ENCODE measurements at regions not wholly inside any gene's neighbourhood (a gene's known extent, or its start where the extent isn't known, plus 50 kb on each side); places are given as distances from the start of the nearest gene placed in this dataset.

GRCh38 chr10:117944676-117945447 is 101.9 kb downstream of the RAB11FIP2 start:
- BruUV-seq (replicated peaks): no TSS peak
- ChIA-PET SMC1A (ENCODE audit: uncharacterized antibody, unreplicated experiment) (interaction anchor here (1.2 kb wide), 1 partner anchor 9 kb away, joined by 6 read pairs; no protein-coding TSS in a partner anchor), RAD21 (ENCODE audit: unreplicated experiment) (interaction anchor here (0.6 kb wide), 1 partner anchor 1607 kb away, joined by 4 read pairs; no protein-coding TSS in a partner anchor), CTCF (no interaction called here), POLR2A (no interaction called here)
- H2AFZ ChIP-seq (ENCODE audit: control insufficient read depth, low read depth, low read length): no peak overlapping the region
- ATAC-seq (peak; percentile 79), DNase-seq (ENCODE audit: low read depth, low spot score) (no peak), FAIRE-seq (no peak)
- intact Hi-C loops (cut with micrococcal nuclease; ENCODE audit: unreplicated experiment): no loop called here
- H3K9me3 ChIP-seq (replicated peaks; ENCODE audit: control insufficient read depth, insufficient read depth, low read length): no peaks in the 10 kb centered on the region
- no peaks in the 10 kb centered on the region for H4K20me1 ChIP-seq (ENCODE audit: control insufficient read depth, insufficient read depth)
- in situ Hi-C loops (cut with MboI): no loop called here
- H3K36me3 ChIP-seq (ENCODE audit: control insufficient read depth in 2 of 2, insufficient read depth in 2 of 2, low read length in 1 of 2): no peaks in the 10 kb centered on the region
- no peaks in the 10 kb centered on the region; a peak in 1 of 4 replicates for H3K27me3 ChIP-seq (replicated peaks in 1 of 2; ENCODE audit: control insufficient read depth in 2 of 2, insufficient read depth in 2 of 2, low read length in 1 of 2)
- 0% methylated on average over 2 of the region's 2 CpGs for WGBS (ENCODE audit: insufficient coverage, insufficient replicate concordance, low lambda C conversion rate, missing lambda C conversion rate)
- no peak overlapping the region for H3K9ac ChIP-seq (ENCODE audit: control insufficient read depth, insufficient read depth, low read length)
- H3K4me1 ChIP-seq (ENCODE audit: control insufficient read depth, insufficient read depth, low read length): no peaks in the 10 kb centered on the region
- no peak overlapping the region for H3K27ac ChIP-seq (ENCODE audit: control insufficient read depth, insufficient read depth)
- H3K4me2 ChIP-seq (ENCODE audit: control insufficient read depth, insufficient read depth): no peak overlapping the region
- no peaks in the 10 kb centered on the region for H3K79me2 ChIP-seq (ENCODE audit: control insufficient read depth, insufficient read depth, low read length)
- H3K4me3 ChIP-seq: no peak overlapping the region
- TF ChIP-seq MEF2A (IDR thresholded peaks at IDR 0.05; ENCODE audit: insufficient read depth, low read depth, low read length) (no peak), ZNF217 (IDR thresholded peaks at IDR 0.05) (no peak), NFYA (IDR thresholded peaks at IDR 0.05; ENCODE audit: borderline replicate concordance, low read depth, low read length) (no peak), NFXL1 (IDR thresholded peaks at IDR 0.05; ENCODE audit: borderline replicate concordance) (no peak), SPI1 (IDR thresholded peaks at IDR 0.05; ENCODE audit: borderline replicate concordance, insufficient read depth, low read depth, low read length) (peak; percentile 60; the same call in 1 of the 2 replicates), STAT1 (conservative IDR thresholded peaks at IDR 0.05) (no peak), ATF7 (IDR thresholded peaks at IDR 0.05; ENCODE audit: low read depth) (0 out of 2 replicates have a peak, but pooled peaks have one; percentile 19)
- TF ChIP-seq, protein P1, sequence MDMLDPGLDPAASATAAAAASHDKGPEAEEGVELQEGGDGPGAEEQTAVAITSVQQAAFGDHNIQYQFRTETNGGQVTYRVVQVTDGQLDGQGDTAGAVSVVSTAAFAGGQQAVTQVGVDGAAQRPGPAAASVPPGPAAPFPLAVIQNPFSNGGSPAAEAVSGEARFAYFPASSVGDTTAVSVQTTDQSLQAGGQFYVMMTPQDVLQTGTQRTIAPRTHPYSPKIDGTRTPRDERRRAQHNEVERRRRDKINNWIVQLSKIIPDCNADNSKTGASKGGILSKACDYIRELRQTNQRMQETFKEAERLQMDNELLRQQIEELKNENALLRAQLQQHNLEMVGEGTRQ (IDR thresholded peaks at IDR 0.05; ENCODE audit: borderline replicate concordance, low read depth, low read length): no peak
- TF ChIP-seq, protein P2, sequence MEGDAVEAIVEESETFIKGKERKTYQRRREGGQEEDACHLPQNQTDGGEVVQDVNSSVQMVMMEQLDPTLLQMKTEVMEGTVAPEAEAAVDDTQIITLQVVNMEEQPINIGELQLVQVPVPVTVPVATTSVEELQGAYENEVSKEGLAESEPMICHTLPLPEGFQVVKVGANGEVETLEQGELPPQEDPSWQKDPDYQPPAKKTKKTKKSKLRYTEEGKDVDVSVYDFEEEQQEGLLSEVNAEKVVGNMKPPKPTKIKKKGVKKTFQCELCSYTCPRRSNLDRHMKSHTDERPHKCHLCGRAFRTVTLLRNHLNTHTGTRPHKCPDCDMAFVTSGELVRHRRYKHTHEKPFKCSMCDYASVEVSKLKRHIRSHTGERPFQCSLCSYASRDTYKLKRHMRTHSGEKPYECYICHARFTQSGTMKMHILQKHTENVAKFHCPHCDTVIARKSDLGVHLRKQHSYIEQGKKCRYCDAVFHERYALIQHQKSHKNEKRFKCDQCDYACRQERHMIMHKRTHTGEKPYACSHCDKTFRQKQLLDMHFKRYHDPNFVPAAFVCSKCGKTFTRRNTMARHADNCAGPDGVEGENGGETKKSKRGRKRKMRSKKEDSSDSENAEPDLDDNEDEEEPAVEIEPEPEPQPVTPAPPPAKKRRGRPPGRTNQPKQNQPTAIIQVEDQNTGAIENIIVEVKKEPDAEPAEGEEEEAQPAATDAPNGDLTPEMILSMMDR (IDR thresholded peaks at IDR 0.05 in 2 of 3, conservative IDR thresholded peaks at IDR 0.05 in 1 of 3; ENCODE audit: control insufficient read depth in 2 of 3, extremely low read depth in 1 of 3, insufficient read depth in 1 of 3, low read depth in 3 of 3, low read length in 3 of 3): no peak

All from GM12878 (cell line).